ENCODE measurements at regions not wholly inside any gene's neighbourhood (a gene's known extent, or its start where the extent isn't known, plus 50 kb on each side); places are given as distances from the start of the nearest gene placed in this dataset.

GRCh38 chr6:7673063-7673536 lies 52.8 kb upstream of the BMP6 start:
- no peaks in the 10 kb centered on the region for H3K79me2 ChIP-seq (ENCODE audit: control insufficient read depth, insufficient read depth, low read length)
- dilution Hi-C loops (cut with MboI; ENCODE audit: extremely low pct_ligation_motif_present, low sequenced_read_pairs): no loop called here
- FAIRE-seq: no peak
- intact Hi-C loops (cut with micrococcal nuclease): no loop called here
- CTCF ChIA-PET: interaction anchor here (0.6 to 1.0 kb wide), 4 partner anchors 50 to 1542 kb away, joined by 3 to 4 read pairs (median 3); no protein-coding TSS in a partner anchor
- TF ChIP-seq POLR2AphosphoS5 (IDR thresholded peaks at IDR 0.05; ENCODE audit: insufficient read depth, low read depth, low read length) (no peak), GATA2 (IDR thresholded peaks at IDR 0.05; ENCODE audit: insufficient read depth, insufficient read length, low read depth, low read length) (no peak), JUN (IDR thresholded peaks at IDR 0.05; ENCODE audit: borderline replicate concordance, insufficient read depth, insufficient read length, low read depth) (no peak), POLR2A (IDR thresholded peaks at IDR 0.05; ENCODE audit: low read depth, low read length) (no peak), EZH2 (IDR thresholded peaks at IDR 0.05; ENCODE audit: borderline replicate concordance, low read depth, low read length, severe bottlenecking) (no peak), CTCF (IDR thresholded peaks at IDR 0.05; ENCODE audit: extremely low read depth in 1 of 2, insufficient read depth in 1 of 2, low read depth in 1 of 2, low read length in 2 of 2) (no peak), FOS (IDR thresholded peaks at IDR 0.05; ENCODE audit: borderline replicate concordance, insufficient read depth, low read length) (no peak)
- no peak overlapping the region for H3K4me3 ChIP-seq (replicated peaks in 1 of 3; ENCODE audit: insufficient read depth in 1 of 3, low read depth in 1 of 3, low read length in 3 of 3)
- no peaks in the 10 kb centered on the region for H3K36me3 ChIP-seq (ENCODE audit: control insufficient read depth in 2 of 2, extremely low read depth in 1 of 2, insufficient read depth in 2 of 2, low read length in 2 of 2)
- H3K9ac ChIP-seq (replicated peaks; ENCODE audit: extremely low read depth, insufficient read depth, low read length): no peak overlapping the region
- H2AFZ ChIP-seq (ENCODE audit: low read depth, low read length): peak overlapping the region; percentile 48
- DNase-seq (ENCODE audit: low read depth, low spot score): peak; percentile 15
- POLR2A ChIA-PET: no interaction called here
- no peaks in the 10 kb centered on the region for H4K20me1 ChIP-seq (replicated peaks; ENCODE audit: control insufficient read depth, extremely low read depth, insufficient read depth, low read length)
- BruUV-seq (replicated peaks): no TSS peak
- no peaks in the 10 kb centered on the region for H3K9me3 ChIP-seq (replicated peaks; ENCODE audit: control insufficient read depth, insufficient read depth, low read length)
- H3K27ac ChIP-seq (ENCODE audit: insufficient read depth, low read depth, low read length): no peak overlapping the region
- no peaks in the 10 kb centered on the region for H3K9me1 ChIP-seq (replicated peaks; ENCODE audit: control insufficient read depth, extremely low read depth, insufficient read depth, low read length)
- H3K27me3 ChIP-seq (ENCODE audit: control insufficient read depth in 2 of 2, insufficient read depth in 2 of 2, low read length in 2 of 2): peaks cover 10 to 16% of the 10 kb centered on the region in 2 experiments
- peaks cover 3% of the 10 kb centered on the region for H3K4me1 ChIP-seq (ENCODE audit: control insufficient read depth, extremely low read depth, insufficient read depth, low read length)
- no peak overlapping the region for H3K4me2 ChIP-seq (ENCODE audit: insufficient read depth, low read length)

Measured in endothelial cell of umbilical vein (primary cell).